ENCODE measurements at regions not wholly inside any gene's neighbourhood (a gene's known extent, or its start where the extent isn't known, plus 50 kb on each side); places are given as distances from the start of the nearest gene placed in this dataset.

DNA sequence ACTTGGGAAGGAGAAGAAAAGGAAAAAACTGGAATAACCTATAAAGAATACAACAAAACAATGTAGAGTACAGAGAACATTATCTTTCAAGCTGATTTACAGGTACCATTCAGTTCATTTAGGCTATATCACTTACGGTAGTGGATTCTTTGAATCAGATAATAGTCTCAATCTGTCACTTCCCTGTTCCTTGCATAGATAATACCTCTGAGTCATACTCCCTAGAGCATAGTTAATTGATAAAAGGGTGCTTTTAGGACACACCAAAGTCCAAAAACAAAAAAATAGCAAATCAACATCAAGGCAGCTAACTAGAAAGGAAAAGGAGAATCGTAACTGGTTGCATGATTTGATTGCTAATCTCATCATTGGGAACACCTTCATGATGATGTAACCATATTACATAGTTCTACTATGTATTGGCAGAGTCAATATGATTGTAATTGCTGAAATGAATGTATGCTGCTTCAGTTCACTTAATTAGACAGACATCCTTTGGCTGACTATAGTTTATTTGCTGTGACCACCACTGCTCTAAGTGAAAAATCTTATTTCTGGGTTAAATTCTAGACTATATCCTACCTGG is 844.4 kb downstream of the GATA3 start:
- TF ChIP-seq, protein P1, sequence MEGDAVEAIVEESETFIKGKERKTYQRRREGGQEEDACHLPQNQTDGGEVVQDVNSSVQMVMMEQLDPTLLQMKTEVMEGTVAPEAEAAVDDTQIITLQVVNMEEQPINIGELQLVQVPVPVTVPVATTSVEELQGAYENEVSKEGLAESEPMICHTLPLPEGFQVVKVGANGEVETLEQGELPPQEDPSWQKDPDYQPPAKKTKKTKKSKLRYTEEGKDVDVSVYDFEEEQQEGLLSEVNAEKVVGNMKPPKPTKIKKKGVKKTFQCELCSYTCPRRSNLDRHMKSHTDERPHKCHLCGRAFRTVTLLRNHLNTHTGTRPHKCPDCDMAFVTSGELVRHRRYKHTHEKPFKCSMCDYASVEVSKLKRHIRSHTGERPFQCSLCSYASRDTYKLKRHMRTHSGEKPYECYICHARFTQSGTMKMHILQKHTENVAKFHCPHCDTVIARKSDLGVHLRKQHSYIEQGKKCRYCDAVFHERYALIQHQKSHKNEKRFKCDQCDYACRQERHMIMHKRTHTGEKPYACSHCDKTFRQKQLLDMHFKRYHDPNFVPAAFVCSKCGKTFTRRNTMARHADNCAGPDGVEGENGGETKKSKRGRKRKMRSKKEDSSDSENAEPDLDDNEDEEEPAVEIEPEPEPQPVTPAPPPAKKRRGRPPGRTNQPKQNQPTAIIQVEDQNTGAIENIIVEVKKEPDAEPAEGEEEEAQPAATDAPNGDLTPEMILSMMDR (optimal IDR thresholded peaks at IDR 0.05 in 1 of 3, IDR thresholded peaks at IDR 0.05 in 1 of 3, conservative IDR thresholded peaks at IDR 0.05 in 1 of 3; ENCODE audit: extremely low read depth in 1 of 3, insufficient read depth in 2 of 3, low read length in 3 of 3), result no peak
- no peak for TF ChIP-seq EZH2 (IDR thresholded peaks at IDR 0.05; ENCODE audit: low read length)
